ENCODE measurements at regions not wholly inside any gene's neighbourhood (a gene's known extent, or its start where the extent isn't known, plus 50 kb on each side); places are given as distances from the start of the nearest gene placed in this dataset.

- H3K79me2 ChIP-seq (ENCODE audit: low read depth), result no peaks in the 10 kb centered on the region
- H2AFZ ChIP-seq (replicated peaks), result no peak overlapping the region
- H3F3A ChIP-seq (ENCODE audit: low read depth), result no peaks in the 10 kb centered on the region
- no peaks in the 10 kb centered on the region for H4K20me1 ChIP-seq (ENCODE audit: low read depth)
- Mint-ChIP-seq H3K27me3 (ENCODE audit: insufficient read depth, low read depth) (no peaks in the 10 kb centered on the region), H3K4me3 (no peak overlapping the region), H3K4me1 (no peaks in the 10 kb centered on the region), H3K9me3 (no peaks in the 10 kb centered on the region), H3K36me3 (no peaks in the 10 kb centered on the region), H3K27ac (no peak overlapping the region)
- no peaks in the 10 kb centered on the region for H3K9me3 ChIP-seq (ENCODE audit: low read depth)
- no peak overlapping the region for H3K4me2 ChIP-seq
- TF ChIP-seq EZH2 (IDR thresholded peaks at IDR 0.05) (no peak), EZH2phosphoT487 (IDR thresholded peaks at IDR 0.05) (no peak), CTCF (IDR thresholded peaks at IDR 0.05) (no peak)
- DNase-seq (ENCODE audit: low spot score), result no peak
- H3K27ac ChIP-seq, result no peak overlapping the region
- no peak overlapping the region for H3K4me3 ChIP-seq
- no peaks in the 10 kb centered on the region for H3K36me3 ChIP-seq
- H3K9ac ChIP-seq, result no peak overlapping the region
- no peaks in the 10 kb centered on the region for H3K4me1 ChIP-seq
- no peaks in the 10 kb centered on the region for H3K27me3 ChIP-seq
These were observed 271.5 kb downstream of the ARAP2 start for GRCh38 chr4:35972814-35973213.

GRCh38 chr4:35975617-35976355 lies 268.5 kb downstream of the ARAP2 start:
- no peak for DNase-seq (ENCODE audit: low spot score)
- no peaks in the 10 kb centered on the region for H3K27me3 ChIP-seq
- TF ChIP-seq EZH2phosphoT487 (IDR thresholded peaks at IDR 0.05) (no peak), EZH2 (IDR thresholded peaks at IDR 0.05) (no peak), CTCF (IDR thresholded peaks at IDR 0.05) (no peak)
- H4K20me1 ChIP-seq (ENCODE audit: low read depth), result no peaks in the 10 kb centered on the region
- H3K9me3 Mint-ChIP-seq, result no peaks in the 10 kb centered on the region
- H3K4me3 Mint-ChIP-seq, result no peak overlapping the region
- no peaks in the 10 kb centered on the region for H3F3A ChIP-seq (ENCODE audit: low read depth)
- H3K36me3 Mint-ChIP-seq, result no peaks in the 10 kb centered on the region
- H3K79me2 ChIP-seq (ENCODE audit: low read depth), result no peaks in the 10 kb centered on the region
- no peak overlapping the region for H3K27ac ChIP-seq
- no peaks in the 10 kb centered on the region for H3K4me1 Mint-ChIP-seq
- H2AFZ ChIP-seq (replicated peaks), result no peak overlapping the region
- no peak overlapping the region for H3K9ac ChIP-seq
- H3K4me3 ChIP-seq, result no peak overlapping the region
- no peaks in the 10 kb centered on the region for H3K36me3 ChIP-seq
- no peak overlapping the region for H3K27ac Mint-ChIP-seq
- no peaks in the 10 kb centered on the region for H3K27me3 Mint-ChIP-seq (ENCODE audit: insufficient read depth, low read depth)
- no peaks in the 10 kb centered on the region for H3K4me1 ChIP-seq
- H3K4me2 ChIP-seq, result no peak overlapping the region
- no peaks in the 10 kb centered on the region for H3K9me3 ChIP-seq (ENCODE audit: low read depth)

DNA sequence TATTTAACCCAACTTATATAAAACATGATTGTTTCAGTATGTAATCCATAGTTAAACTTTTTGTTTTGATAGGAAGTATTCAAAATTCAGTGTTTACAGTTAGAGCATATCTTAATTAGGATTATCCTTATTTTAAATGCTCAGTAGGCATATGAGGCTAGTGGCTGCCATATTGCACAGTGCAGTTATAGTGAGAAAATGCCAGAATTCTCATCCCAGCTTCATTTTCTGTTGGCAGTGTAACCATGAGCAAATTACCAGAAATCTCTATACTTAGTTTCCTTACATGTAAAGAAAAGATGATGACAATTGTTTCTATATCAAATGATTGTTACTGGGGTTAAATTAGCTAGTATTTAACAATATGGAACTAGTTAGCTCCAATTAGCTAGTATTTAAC lies 265.8 kb downstream of the ARAP2 start:
- Mint-ChIP-seq H3K36me3 (no peaks in the 10 kb centered on the region), H3K27ac (no peak overlapping the region), H3K4me1 (no peaks in the 10 kb centered on the region), H3K27me3 (ENCODE audit: insufficient read depth, low read depth) (no peaks in the 10 kb centered on the region), H3K4me3 (no peak overlapping the region), H3K9me3 (no peaks in the 10 kb centered on the region)
- Histone ChIP-seq H3K9ac (no peak overlapping the region), H3K4me2 (no peak overlapping the region), H3K79me2 (ENCODE audit: low read depth) (no peaks in the 10 kb centered on the region), H3K27me3 (no peaks in the 10 kb centered on the region), H3K36me3 (no peaks in the 10 kb centered on the region), H3K9me3 (ENCODE audit: low read depth) (no peaks in the 10 kb centered on the region), H2AFZ (replicated peaks) (no peak overlapping the region), H3K4me3 (no peak overlapping the region), H4K20me1 (ENCODE audit: low read depth) (no peaks in the 10 kb centered on the region), H3F3A (ENCODE audit: low read depth) (no peaks in the 10 kb centered on the region), H3K27ac (no peak overlapping the region), H3K4me1 (no peaks in the 10 kb centered on the region)
- TF ChIP-seq EZH2phosphoT487 (IDR thresholded peaks at IDR 0.05), result no peak
- no peak for TF ChIP-seq CTCF (IDR thresholded peaks at IDR 0.05)
- no peak for TF ChIP-seq EZH2 (IDR thresholded peaks at IDR 0.05)
- no peak for DNase-seq (ENCODE audit: low spot score)

Data from neural progenitor cell (in vitro differentiated cells).